EL (cell line): ENCODE measurements at regions not wholly inside any gene's neighbourhood (a gene's known extent, or its start where the extent isn't known, plus 50 kb on each side); places are given as distances from the start of the nearest gene placed in this dataset.
A peak's percentile ranks its signal among the peaks of the same experiment; 100 is the strongest.

Source experiments
- DNase-seq: peaks from one replicate; pipeline ENCODE4 v3.0.0-alpha.2; 2016

- DNase-seq: no peak
These were observed 221.8 kb upstream of the TMEM72 start for GRCh38 chr10:44689368-44689767.

GRCh38 chr10:44696496-44696895 lies 214.6 kb upstream of the TMEM72 start:
- DNase-seq: peak; percentile 58

- no peak for DNase-seq
These were observed 214.0 kb upstream of the TMEM72 start for GRCh38 chr10:44697116-44697515.

GRCh38 chr10:44702531-44702930 lies 208.6 kb upstream of the TMEM72 start:
- DNase-seq: no peak

GRCh38 chr10:44703241-44704155 lies 207.6 kb upstream of the TMEM72 start:
- peak; percentile 86 for DNase-seq

- no peak for DNase-seq
These were observed 206.5 kb upstream of the TMEM72 start for GRCh38 chr10:44704616-44705015.

- peak; percentile 95 for DNase-seq
These were observed 204.4 kb upstream of the TMEM72 start for GRCh38 chr10:44706745-44707144.

GRCh38 chr10:44713307-44713706 lies 197.8 kb upstream of the TMEM72 start:
- no peak for DNase-seq

- no peak for DNase-seq
These were observed 196.7 kb upstream of the TMEM72 start for GRCh38 chr10:44714451-44714850.

- DNase-seq: peak; percentile 65
These were observed 196.0 kb upstream of the TMEM72 start for GRCh38 chr10:44715136-44715535.

- DNase-seq: no peak
These were observed 194.6 kb upstream of the TMEM72 start for GRCh38 chr10:44716470-44717015.

GRCh38 chr10:44723082-44723481 lies 188.1 kb upstream of the TMEM72 start:
- no peak for DNase-seq

- peak; percentile 94 for DNase-seq
These were observed 187.4 kb upstream of the TMEM72 start for GRCh38 chr10:44723619-44724325.

- peak; percentile 79 for DNase-seq
These were observed 186.5 kb upstream of the TMEM72 start for GRCh38 chr10:44724415-44725174.

- peak; percentile 18 for DNase-seq
These were observed 185.7 kb upstream of the TMEM72 start for GRCh38 chr10:44725404-44725803.

GRCh38 chr10:44731283-44731682 lies 179.9 kb upstream of the TMEM72 start:
- no peak for DNase-seq

- DNase-seq: no peak
These were observed 177.3 kb upstream of the TMEM72 start for GRCh38 chr10:44733501-44734488.

GRCh38 chr10:44742248-44742647 lies 168.9 kb upstream of the TMEM72 start:
- no peak for DNase-seq

GRCh38 chr10:44743535-44743934 lies 167.6 kb upstream of the TMEM72 start:
- DNase-seq: no peak

- no peak for DNase-seq
These were observed 165.2 kb upstream of the TMEM72 start for GRCh38 chr10:44745920-44746319.

- DNase-seq: no peak
These were observed 163.5 kb upstream of the TMEM72 start for GRCh38 chr10:44747593-44748172.
